A549 (cell line): ENCODE measurements at regions not wholly inside any gene's neighbourhood (a gene's known extent, or its start where the extent isn't known, plus 50 kb on each side); places are given as distances from the start of the nearest gene placed in this dataset.

ENCODE experiments used
- ATAC-seq, 2 experiments: fragments of 200-7000 bp in 1 of 2; fragments of >200 bp in 1 of 2; cut with Nextera tagmentation in 1 of 2; cut with Tn5 transposase in 1 of 2; 3 replicates each; pipeline versions ENCODE4 v1.8.0 to v1.9.1; 2018 to 2020; ENCODE audit warnings: mild to moderate bottlenecking in 1 of 2, moderate library complexity in 1 of 2
- CTCF ChIA-PET: fragments of 300-600 bp; sonication (Branson Sonifier 250); formaldehyde crosslinking; extraction: SDS; loops from one replicate; lab custom pipeline; 2021; ENCODE audit warnings: antibody characterized with exemption, inconsistent platforms; lab: Yijun Ruan, JAX
- POLR2A ChIA-PET: fragments of 350-600 bp; formaldehyde crosslinking; extraction: SDS; loops from one replicate; lab custom pipeline; 2021; ENCODE audit warnings: antibody characterized with exemption, inconsistent platforms; lab: Yijun Ruan, JAX
- DNase-seq, 2 experiments: peaks; one replicate each; pipeline versions ENCODE4 v3.0.0 to v3.0.0-alpha.2; 2011 to 2016; ENCODE audit warnings: low read depth in 1 of 2, low spot score in 1 of 2
- FAIRE-seq: peaks from 2 replicates; lab custom pipeline; 2011; peaks lifted over from hg19 to GRCh38; lab: Jason Lieb, UNC
- H3K27ac ChIP-seq, 2 experiments: fragments of >200 bp; sonication (Bioruptor Twin); formaldehyde crosslinking; 3 replicates each; pipeline ENCODE4 v1.5.1; 2016 to 2017
- H3K4me1 ChIP-seq: fragments of >200 bp; sonication (Bioruptor Twin); formaldehyde crosslinking; 3 replicates; pipeline ENCODE4 v1.6.1; 2016
- H3K4me2 ChIP-seq: fragments of >200 bp; sonication (Bioruptor Twin); formaldehyde crosslinking; 3 replicates; pipeline ENCODE4 v1.6.1; 2016
- H3K4me3 ChIP-seq: fragments of >200 bp; sonication (Bioruptor Twin); formaldehyde crosslinking; 3 replicates; pipeline ENCODE4 v1.5.1; 2016
- H3K9me3 ChIP-seq: fragments of >200 bp; sonication (Bioruptor Twin); formaldehyde crosslinking; 3 replicates; pipeline ENCODE4 v1.6.1; 2016
- BHLHE40 ChIP-seq: IDR thresholded peaks from 2 replicates; pipeline ENCODE4 v1.6.1; 2012; ENCODE audit warnings: low read depth, low read length, inconsistent platforms
- CBX8 ChIP-seq: fragments of 200-600 bp; sonication (generic); IDR thresholded peaks from 2 replicates; pipeline ENCODE4 v1.6.1; 2016
- CHD2 ChIP-seq: fragments of 150-350 bp; IDR thresholded peaks from 2 replicates; pipeline ENCODE4 v1.6.1; 2014; ENCODE audit warnings: low read length; ENCODE audit not compliant: partially characterized antibody
- CHD4 ChIP-seq: fragments of 200-600 bp; sonication (generic); IDR thresholded peaks from 2 replicates; pipeline ENCODE4 v1.6.1; 2016; ENCODE audit warnings: antibody characterized with exemption, mild to moderate bottlenecking, borderline replicate concordance
- EHF ChIP-seq: fragments of 250-450 bp; sonication (Bioruptor Pico); IDR thresholded peaks from 2 replicates; pipeline ENCODE4 v1.5.0; 2020; ENCODE audit warnings: mild to moderate bottlenecking
- EHMT2 ChIP-seq: fragments of 200-600 bp; sonication (generic); IDR thresholded peaks from 2 replicates; pipeline ENCODE4 v1.6.1; 2016; ENCODE audit warnings: antibody characterized with exemption, low read depth, mild to moderate bottlenecking, moderate library complexity
- EP300 ChIP-seq, 2 experiments: fragments of >200 bp; sonication (Bioruptor Twin); formaldehyde crosslinking; IDR thresholded peaks; 2 replicates in 1 of 2; 3 replicates in 1 of 2; pipeline ENCODE4 v1.6.1; 2016 to 2017
- GATA3 ChIP-seq: IDR thresholded peaks from 2 replicates; pipeline ENCODE4 v1.6.1; 2012; ENCODE audit warnings: borderline replicate concordance
- HDAC2 ChIP-seq: fragments of 200-600 bp; sonication (generic); IDR thresholded peaks from 2 replicates; pipeline ENCODE4 v1.6.1; 2016
- HOXA7 ChIP-seq: fragments of 250-450 bp; sonication (Bioruptor Pico); IDR thresholded peaks from 2 replicates; pipeline ENCODE4 v1.5.0; 2020; ENCODE audit warnings: mild to moderate bottlenecking, moderate library complexity
- HOXB5 ChIP-seq: fragments of 250-450 bp; sonication (Bioruptor Pico); IDR thresholded peaks from 2 replicates; pipeline ENCODE4 v1.5.0; 2020; ENCODE audit warnings: mild to moderate bottlenecking, moderate library complexity
- KDM5A ChIP-seq: fragments of 200-600 bp; sonication (generic); IDR thresholded peaks from 2 replicates; pipeline ENCODE4 v1.6.1; 2016; ENCODE audit warnings: antibody characterized with exemption, mild to moderate bottlenecking
- MYC ChIP-seq: IDR thresholded peaks from 2 replicates; pipeline ENCODE4 v1.6.1; 2012; ENCODE audit warnings: mild to moderate bottlenecking, inconsistent platforms, low read length, improper control_type of control experiment, borderline replicate concordance
- NPAS2 ChIP-seq: fragments of 250-450 bp; sonication (Bioruptor Pico); IDR thresholded peaks from 2 replicates; pipeline ENCODE4 v1.8.0; 2022; ENCODE audit warnings: mild to moderate bottlenecking, moderate library complexity, borderline replicate concordance
- NR3C1 ChIP-seq: fragments of >200 bp; sonication (Bioruptor Twin); formaldehyde crosslinking; IDR thresholded peaks from 3 replicates; pipeline ENCODE4 v1.6.1; 2017
- PHF8 ChIP-seq: fragments of 200-600 bp; sonication (generic); IDR thresholded peaks from 2 replicates; pipeline ENCODE4 v1.6.1; 2016; ENCODE audit warnings: low read depth, mild to moderate bottlenecking, antibody characterized with exemption, moderate library complexity, borderline replicate concordance
- POLR2A ChIP-seq: IDR thresholded peaks from 2 replicates; pipeline ENCODE4 v1.6.1; 2012; ENCODE audit warnings: mild to moderate bottlenecking, low read length
- RFX5 ChIP-seq: fragments of 450-650 bp; IDR thresholded peaks from 2 replicates; pipeline ENCODE4 v1.7.1; 2014; ENCODE audit warnings: antibody characterized with exemption, mild to moderate bottlenecking, moderate library complexity
- SMC3 ChIP-seq: fragments of >200 bp; sonication (Bioruptor Twin); formaldehyde crosslinking; IDR thresholded peaks from 3 replicates; pipeline ENCODE4 v1.6.1; 2018; ENCODE audit warnings: inconsistent platforms
- SREBF2 ChIP-seq: fragments of 450-650 bp; IDR thresholded peaks from 2 replicates; pipeline ENCODE4 v1.6.1; 2014; ENCODE audit warnings: mild to moderate bottlenecking, moderate library complexity
- TFCP2L1 ChIP-seq: fragments of 250-450 bp; sonication (Bioruptor Pico); IDR thresholded peaks from 2 replicates; pipeline ENCODE4 v1.5.0; 2021; ENCODE audit warnings: mild to moderate bottlenecking
- TP53 ChIP-seq: fragments of 250-450 bp; sonication (Bioruptor Pico); IDR thresholded peaks from 2 replicates; pipeline ENCODE4 v1.5.0; 2021; ENCODE audit warnings: mild to moderate bottlenecking, moderate library complexity
- ZFP36 ChIP-seq: fragments of 450-650 bp; IDR thresholded peaks from 2 replicates; pipeline ENCODE4 v1.6.1; 2014; ENCODE audit warnings: borderline replicate concordance; ENCODE audit not compliant: partially characterized antibody
- WGBS: methylation state at CpG from one replicate; pipeline ENCODE4 v1.1.6; 2017; ENCODE audit errors: missing lambda C conversion rate; 5-methylcytosine and 5-hydroxymethylcytosine counted together
- TF ChIP-seq, protein P1 (sequence below): IDR thresholded peaks from 2 replicates; pipeline ENCODE4 v1.6.1; 2012; ENCODE audit warnings: low read depth, borderline replicate concordance
- TF ChIP-seq, protein P2 (sequence below): IDR thresholded peaks from 2 replicates; pipeline ENCODE4 v1.6.1; 2012
- TF ChIP-seq, protein P3 (sequence below): fragments of 150-350 bp; IDR thresholded peaks from 2 replicates; pipeline ENCODE4 v1.6.1; 2014; ENCODE audit warnings: low read depth, mild to moderate bottlenecking, low read length
- TF ChIP-seq, protein P4 (sequence below): fragments of >200 bp; sonication (Bioruptor Twin); formaldehyde crosslinking; IDR thresholded peaks from 3 replicates; pipeline ENCODE4 v1.5.1; 2016
- TF ChIP-seq, protein P5 (sequence below): fragments of 450-650 bp; IDR thresholded peaks from 2 replicates; pipeline ENCODE4 v1.6.1; 2014; ENCODE audit warnings: antibody characterized with exemption
- TF ChIP-seq, protein P6 (sequence below): fragments of 200-600 bp; sonication (generic); IDR thresholded peaks from 2 replicates; pipeline ENCODE4 v1.6.1; 2016; ENCODE audit warnings: antibody characterized with exemption, mild to moderate bottlenecking, moderate library complexity

DNA sequence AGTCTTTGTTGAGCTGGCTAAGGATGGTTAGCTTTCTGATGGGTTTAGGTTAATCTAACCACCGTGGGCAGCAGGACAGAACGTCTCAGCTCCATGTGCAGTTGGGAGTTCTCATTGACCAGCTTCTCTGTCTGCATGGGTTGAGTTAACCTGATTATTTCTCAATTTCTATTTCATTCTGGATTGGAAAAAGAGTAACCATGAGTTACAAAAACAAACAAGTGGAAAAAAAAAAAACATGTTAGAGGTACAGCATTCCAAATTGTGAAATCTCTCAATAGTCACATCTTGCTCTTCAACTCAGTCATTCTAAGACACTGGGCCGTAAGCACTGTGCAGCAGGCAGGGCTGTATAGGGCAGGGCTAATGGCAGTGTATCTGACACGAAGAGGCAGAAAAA lies 343.7 kb upstream of the KLF4 start:
- no peak overlapping the region for H3K4me2 ChIP-seq
- DNase-seq, result no peak
- no peaks in the 10 kb centered on the region for H3K4me1 ChIP-seq
- FAIRE-seq, result no peak
- no peak overlapping the region for H3K27ac ChIP-seq
- ChIA-PET POLR2A (no interaction called here), CTCF (no interaction called here)
- no peak overlapping the region for H3K4me3 ChIP-seq
- TF ChIP-seq EHMT2 (no peak), HOXB5 (CRISPR knock-in tag) (no peak), TP53 (no peak), CHD2 (no peak), SMC3 (no peak), SREBF2 (no peak), NR3C1 (no peak), HOXA7 (CRISPR knock-in tag) (no peak), MYC (no peak), RFX5 (no peak), GATA3 (no peak), HDAC2 (no peak), NPAS2 (CRISPR knock-in tag) (no peak), CBX8 (no peak), KDM5A (no peak), PHF8 (no peak)
- TF ChIP-seq, protein P1, sequence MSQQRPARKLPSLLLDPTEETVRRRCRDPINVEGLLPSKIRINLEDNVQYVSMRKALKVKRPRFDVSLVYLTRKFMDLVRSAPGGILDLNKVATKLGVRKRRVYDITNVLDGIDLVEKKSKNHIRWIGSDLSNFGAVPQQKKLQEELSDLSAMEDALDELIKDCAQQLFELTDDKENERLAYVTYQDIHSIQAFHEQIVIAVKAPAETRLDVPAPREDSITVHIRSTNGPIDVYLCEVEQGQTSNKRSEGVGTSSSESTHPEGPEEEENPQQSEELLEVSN, result no peak
- TF ChIP-seq, protein P2, sequence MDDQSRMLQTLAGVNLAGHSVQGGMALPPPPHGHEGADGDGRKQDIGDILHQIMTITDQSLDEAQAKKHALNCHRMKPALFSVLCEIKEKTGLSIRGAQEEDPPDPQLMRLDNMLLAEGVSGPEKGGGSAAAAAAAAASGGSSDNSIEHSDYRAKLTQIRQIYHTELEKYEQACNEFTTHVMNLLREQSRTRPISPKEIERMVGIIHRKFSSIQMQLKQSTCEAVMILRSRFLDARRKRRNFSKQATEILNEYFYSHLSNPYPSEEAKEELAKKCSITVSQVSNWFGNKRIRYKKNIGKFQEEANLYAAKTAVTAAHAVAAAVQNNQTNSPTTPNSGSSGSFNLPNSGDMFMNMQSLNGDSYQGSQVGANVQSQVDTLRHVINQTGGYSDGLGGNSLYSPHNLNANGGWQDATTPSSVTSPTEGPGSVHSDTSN, result no peak
- TF ChIP-seq, protein P3, sequence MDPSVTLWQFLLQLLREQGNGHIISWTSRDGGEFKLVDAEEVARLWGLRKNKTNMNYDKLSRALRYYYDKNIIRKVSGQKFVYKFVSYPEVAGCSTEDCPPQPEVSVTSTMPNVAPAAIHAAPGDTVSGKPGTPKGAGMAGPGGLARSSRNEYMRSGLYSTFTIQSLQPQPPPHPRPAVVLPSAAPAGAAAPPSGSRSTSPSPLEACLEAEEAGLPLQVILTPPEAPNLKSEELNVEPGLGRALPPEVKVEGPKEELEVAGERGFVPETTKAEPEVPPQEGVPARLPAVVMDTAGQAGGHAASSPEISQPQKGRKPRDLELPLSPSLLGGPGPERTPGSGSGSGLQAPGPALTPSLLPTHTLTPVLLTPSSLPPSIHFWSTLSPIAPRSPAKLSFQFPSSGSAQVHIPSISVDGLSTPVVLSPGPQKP, result no peak
- TF ChIP-seq, protein P4, sequence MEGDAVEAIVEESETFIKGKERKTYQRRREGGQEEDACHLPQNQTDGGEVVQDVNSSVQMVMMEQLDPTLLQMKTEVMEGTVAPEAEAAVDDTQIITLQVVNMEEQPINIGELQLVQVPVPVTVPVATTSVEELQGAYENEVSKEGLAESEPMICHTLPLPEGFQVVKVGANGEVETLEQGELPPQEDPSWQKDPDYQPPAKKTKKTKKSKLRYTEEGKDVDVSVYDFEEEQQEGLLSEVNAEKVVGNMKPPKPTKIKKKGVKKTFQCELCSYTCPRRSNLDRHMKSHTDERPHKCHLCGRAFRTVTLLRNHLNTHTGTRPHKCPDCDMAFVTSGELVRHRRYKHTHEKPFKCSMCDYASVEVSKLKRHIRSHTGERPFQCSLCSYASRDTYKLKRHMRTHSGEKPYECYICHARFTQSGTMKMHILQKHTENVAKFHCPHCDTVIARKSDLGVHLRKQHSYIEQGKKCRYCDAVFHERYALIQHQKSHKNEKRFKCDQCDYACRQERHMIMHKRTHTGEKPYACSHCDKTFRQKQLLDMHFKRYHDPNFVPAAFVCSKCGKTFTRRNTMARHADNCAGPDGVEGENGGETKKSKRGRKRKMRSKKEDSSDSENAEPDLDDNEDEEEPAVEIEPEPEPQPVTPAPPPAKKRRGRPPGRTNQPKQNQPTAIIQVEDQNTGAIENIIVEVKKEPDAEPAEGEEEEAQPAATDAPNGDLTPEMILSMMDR, result no peak
- H3K9me3 ChIP-seq, result 0 out of 3 replicates have a peak, but pooled peaks cover 5% of the 10 kb centered on the region
- 48% methylated on average over 4 of the region's 4 CpGs for WGBS
- ATAC-seq, result no peak

DNA sequence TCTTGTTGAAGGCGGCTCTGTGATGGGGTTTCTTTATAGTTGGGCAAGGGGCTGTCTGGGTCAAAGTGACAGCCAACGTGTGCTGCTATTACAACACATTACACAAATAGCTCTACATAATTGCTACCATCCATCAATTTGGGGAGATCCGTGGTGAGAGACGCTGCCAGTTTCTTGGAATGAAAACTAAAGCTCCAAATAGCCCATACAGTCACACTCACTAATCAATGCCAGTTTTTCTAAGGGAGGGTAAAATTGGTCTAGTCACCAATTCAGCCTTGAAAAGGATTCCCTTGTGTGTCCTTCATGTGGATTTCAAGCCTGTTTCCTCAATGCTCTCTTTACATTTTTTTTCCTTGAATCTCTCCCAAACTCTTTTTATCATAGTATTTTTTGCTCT lies 343.3 kb upstream of the KLF4 start:
- no peak overlapping the region for H3K4me3 ChIP-seq
- ChIA-PET POLR2A (no interaction called here), CTCF (interaction anchor here (0.6 kb wide), 1 partner anchor 1185 kb away, joined by 3 read pairs; no protein-coding TSS in a partner anchor)
- FAIRE-seq (no peak), ATAC-seq (no peak), DNase-seq (no peak)
- H3K9me3 ChIP-seq, result 0 out of 3 replicates have a peak, but pooled peaks cover 5% of the 10 kb centered on the region
- WGBS, result 75% methylated on average over 4 of the region's 4 CpGs
- H3K4me1 ChIP-seq, result no peaks in the 10 kb centered on the region
- no peak overlapping the region for H3K27ac ChIP-seq
- H3K4me2 ChIP-seq, result no peak overlapping the region
- TF ChIP-seq, protein P5, sequence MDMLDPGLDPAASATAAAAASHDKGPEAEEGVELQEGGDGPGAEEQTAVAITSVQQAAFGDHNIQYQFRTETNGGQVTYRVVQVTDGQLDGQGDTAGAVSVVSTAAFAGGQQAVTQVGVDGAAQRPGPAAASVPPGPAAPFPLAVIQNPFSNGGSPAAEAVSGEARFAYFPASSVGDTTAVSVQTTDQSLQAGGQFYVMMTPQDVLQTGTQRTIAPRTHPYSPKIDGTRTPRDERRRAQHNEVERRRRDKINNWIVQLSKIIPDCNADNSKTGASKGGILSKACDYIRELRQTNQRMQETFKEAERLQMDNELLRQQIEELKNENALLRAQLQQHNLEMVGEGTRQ, result no peak
- TF ChIP-seq TFCP2L1 (CRISPR knock-in tag) (no peak), BHLHE40 (no peak), ZFP36 (no peak), EP300 (IDR thresholded peaks at IDR 0.05) (no peak), CHD4 (no peak), POLR2A (no peak), EHF (CRISPR knock-in tag) (no peak)
- TF ChIP-seq, protein P6, sequence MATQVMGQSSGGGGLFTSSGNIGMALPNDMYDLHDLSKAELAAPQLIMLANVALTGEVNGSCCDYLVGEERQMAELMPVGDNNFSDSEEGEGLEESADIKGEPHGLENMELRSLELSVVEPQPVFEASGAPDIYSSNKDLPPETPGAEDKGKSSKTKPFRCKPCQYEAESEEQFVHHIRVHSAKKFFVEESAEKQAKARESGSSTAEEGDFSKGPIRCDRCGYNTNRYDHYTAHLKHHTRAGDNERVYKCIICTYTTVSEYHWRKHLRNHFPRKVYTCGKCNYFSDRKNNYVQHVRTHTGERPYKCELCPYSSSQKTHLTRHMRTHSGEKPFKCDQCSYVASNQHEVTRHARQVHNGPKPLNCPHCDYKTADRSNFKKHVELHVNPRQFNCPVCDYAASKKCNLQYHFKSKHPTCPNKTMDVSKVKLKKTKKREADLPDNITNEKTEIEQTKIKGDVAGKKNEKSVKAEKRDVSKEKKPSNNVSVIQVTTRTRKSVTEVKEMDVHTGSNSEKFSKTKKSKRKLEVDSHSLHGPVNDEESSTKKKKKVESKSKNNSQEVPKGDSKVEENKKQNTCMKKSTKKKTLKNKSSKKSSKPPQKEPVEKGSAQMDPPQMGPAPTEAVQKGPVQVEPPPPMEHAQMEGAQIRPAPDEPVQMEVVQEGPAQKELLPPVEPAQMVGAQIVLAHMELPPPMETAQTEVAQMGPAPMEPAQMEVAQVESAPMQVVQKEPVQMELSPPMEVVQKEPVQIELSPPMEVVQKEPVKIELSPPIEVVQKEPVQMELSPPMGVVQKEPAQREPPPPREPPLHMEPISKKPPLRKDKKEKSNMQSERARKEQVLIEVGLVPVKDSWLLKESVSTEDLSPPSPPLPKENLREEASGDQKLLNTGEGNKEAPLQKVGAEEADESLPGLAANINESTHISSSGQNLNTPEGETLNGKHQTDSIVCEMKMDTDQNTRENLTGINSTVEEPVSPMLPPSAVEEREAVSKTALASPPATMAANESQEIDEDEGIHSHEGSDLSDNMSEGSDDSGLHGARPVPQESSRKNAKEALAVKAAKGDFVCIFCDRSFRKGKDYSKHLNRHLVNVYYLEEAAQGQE, result no peak
- TF ChIP-seq, protein P3, result no peak
- TF ChIP-seq, protein P2, result no peak
